ENCODE measurements at regions not wholly inside any gene's neighbourhood (a gene's known extent, or its start where the extent isn't known, plus 50 kb on each side); places are given as distances from the start of the nearest gene placed in this dataset.

GRCh38 chr5:124444147-124444775, 302.2 kb downstream of the ZNF608 start (continued):
- TF ChIP-seq CHD7 (IDR thresholded peaks at IDR 0.05; ENCODE audit: insufficient replicate concordance, low read length): no peak
- TF ChIP-seq JUND (IDR thresholded peaks at IDR 0.05; ENCODE audit: low read length): no peak
- no peak for TF ChIP-seq PHF8 (conservative IDR thresholded peaks at IDR 0.05; ENCODE audit: low read depth, low read length)
- no peak for TF ChIP-seq HDAC6 (IDR thresholded peaks at IDR 0.05; ENCODE audit: low read depth, low read length)

All from H1 (cell line).